ENCODE measurements at regions not wholly inside any gene's neighbourhood (a gene's known extent, or its start where the extent isn't known, plus 50 kb on each side); places are given as distances from the start of the nearest gene placed in this dataset.

- Histone ChIP-seq H3K9me3 (ENCODE audit: control insufficient read depth in 4 of 4, insufficient read depth in 3 of 4, low read length in 3 of 4) (no peaks in the 10 kb centered on the region), H3K9ac (ENCODE audit: insufficient read depth in 1 of 2, low read length in 2 of 2) (no peak overlapping the region), H3K36me3 (ENCODE audit: control insufficient read depth in 4 of 4, insufficient read depth in 4 of 4, low read length in 4 of 4) (no peaks in the 10 kb centered on the region), H3K4me3 (no peak overlapping the region), H3K27me3 (ENCODE audit: control insufficient read depth in 3 of 3, insufficient read depth in 3 of 3, low read length in 2 of 3) (no peaks in the 10 kb centered on the region), H3K27ac (ENCODE audit: low read depth in 1 of 2, low read length in 1 of 2) (no peak overlapping the region), H3K4me1 (ENCODE audit: control insufficient read depth in 5 of 5, insufficient read depth in 5 of 5, low read length in 5 of 5) (no peaks in the 10 kb centered on the region)
- ATAC-seq (ENCODE audit: insufficient read depth, low FRiP score) (peak; percentile 41), DNase-seq (peak in 2 of 3 donors; percentile 13 to 18)
- no peak for TF ChIP-seq CTCF (IDR thresholded peaks at IDR 0.05; ENCODE audit: control extremely low read depth, extremely low read depth)
Measured at GRCh38 chr12:58443273-58443980, 476.9 kb downstream of the LRIG3 start.

- no peak overlapping the region for H3K27ac ChIP-seq (ENCODE audit: low read depth in 1 of 2, low read length in 1 of 2)
- H3K27me3 ChIP-seq (ENCODE audit: control insufficient read depth in 3 of 3, insufficient read depth in 3 of 3, low read length in 2 of 3), result no peaks in the 10 kb centered on the region
- ATAC-seq (ENCODE audit: insufficient read depth, low FRiP score), result peak; percentile 19
- H3K9ac ChIP-seq (ENCODE audit: insufficient read depth in 1 of 2, low read length in 2 of 2), result no peak overlapping the region
- 71 to 80% methylated on average over 8 of the region's 8 CpGs for WGBS, 2 donors
- H3K4me1 ChIP-seq (ENCODE audit: control insufficient read depth in 5 of 5, insufficient read depth in 5 of 5, low read length in 5 of 5), result no peaks in the 10 kb centered on the region
- no peaks in the 10 kb centered on the region for H3K9me3 ChIP-seq (ENCODE audit: control insufficient read depth in 4 of 4, insufficient read depth in 3 of 4, low read length in 3 of 4)
- no peaks in the 10 kb centered on the region for H3K36me3 ChIP-seq (ENCODE audit: control insufficient read depth in 4 of 4, insufficient read depth in 4 of 4, low read length in 4 of 4)
- TF ChIP-seq CTCF (IDR thresholded peaks at IDR 0.05; ENCODE audit: control extremely low read depth, extremely low read depth), result no peak
- H3K4me3 ChIP-seq, result no peak overlapping the region
- DNase-seq, result no peak
Measured at GRCh38 chr12:58443981-58444371, 476.3 kb downstream of the LRIG3 start.

GRCh38 chr12:58450868-58451482, 469.3 kb downstream of the LRIG3 start:
- no peaks in the 10 kb centered on the region for H3K27me3 ChIP-seq (ENCODE audit: control insufficient read depth in 3 of 3, insufficient read depth in 3 of 3, low read length in 2 of 3)
- DNase-seq, result no peak
- H3K4me1 ChIP-seq (ENCODE audit: control insufficient read depth in 5 of 5, insufficient read depth in 5 of 5, low read length in 5 of 5), result no peaks in the 10 kb centered on the region
- no peak overlapping the region for H3K4me3 ChIP-seq
- 75 to 77% methylated on average over 2 of the region's 2 CpGs for whole genome bisulfite sequencing, 2 donors
- TF ChIP-seq CTCF (IDR thresholded peaks at IDR 0.05; ENCODE audit: control extremely low read depth, extremely low read depth), result no peak
- no peaks in the 10 kb centered on the region for H3K36me3 ChIP-seq (ENCODE audit: control insufficient read depth in 4 of 4, insufficient read depth in 4 of 4, low read length in 4 of 4)
- no peak overlapping the region for H3K9ac ChIP-seq (ENCODE audit: insufficient read depth in 1 of 2, low read length in 2 of 2)
- no peaks in the 10 kb centered on the region for H3K9me3 ChIP-seq (ENCODE audit: control insufficient read depth in 4 of 4, insufficient read depth in 3 of 4, low read length in 3 of 4)
- ATAC-seq (ENCODE audit: insufficient read depth, low FRiP score), result no peak
- H3K27ac ChIP-seq (ENCODE audit: low read depth in 1 of 2, low read length in 1 of 2), result no peak overlapping the region

All from lung (tissue), 11 donors.